ENCODE measurements at regions not wholly inside any gene's neighbourhood (a gene's known extent, or its start where the extent isn't known, plus 50 kb on each side); places are given as distances from the start of the nearest gene placed in this dataset.
"Not testable (repeated sequence)": the region's sequence is repeated elsewhere in the genome, so short reads cannot be mapped to it uniquely, and the experiment has no call there.

DNA sequence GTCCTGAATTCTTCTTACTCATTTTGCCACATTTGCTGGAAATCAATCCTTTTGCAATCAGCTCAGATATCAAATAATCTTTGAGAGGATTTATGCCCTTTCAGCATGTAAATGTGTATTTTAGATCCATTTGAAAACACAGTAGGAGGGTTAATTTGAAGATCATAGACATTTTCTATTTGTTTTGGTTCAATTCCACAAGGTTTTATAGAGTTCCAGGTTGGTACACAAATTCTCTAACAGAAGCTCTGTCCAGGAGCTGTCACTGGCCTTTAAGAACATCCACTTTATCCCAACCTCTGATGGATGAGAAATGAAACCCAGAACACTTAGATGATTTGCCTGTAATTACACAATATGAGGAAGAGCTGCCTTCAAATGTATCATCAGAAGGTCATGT, 157.3 kb upstream of the CHAC2 start:
- no peak for DNase-seq

DNA sequence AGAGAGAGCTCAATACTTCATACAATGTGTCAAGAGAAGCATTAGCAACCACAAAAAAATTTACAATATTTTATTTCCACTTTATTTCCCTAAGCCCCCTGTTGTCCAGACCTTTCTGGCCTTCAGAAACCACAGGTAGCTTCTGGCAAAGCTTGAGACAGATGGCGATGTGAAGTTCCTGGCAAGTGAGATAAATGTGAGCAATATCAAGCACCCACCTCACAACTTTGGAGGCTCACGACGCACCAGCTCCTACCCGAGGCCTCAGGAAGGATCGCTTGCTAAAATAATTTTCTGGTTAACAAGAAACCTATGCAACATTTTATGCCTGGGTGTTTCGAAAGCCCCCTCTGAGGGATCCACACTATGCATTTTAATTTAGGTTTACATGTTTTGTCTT, 158.1 kb upstream of the CHAC2 start:
- peak in 1 of 2 experiments; percentile 49 for DNase-seq

DNA sequence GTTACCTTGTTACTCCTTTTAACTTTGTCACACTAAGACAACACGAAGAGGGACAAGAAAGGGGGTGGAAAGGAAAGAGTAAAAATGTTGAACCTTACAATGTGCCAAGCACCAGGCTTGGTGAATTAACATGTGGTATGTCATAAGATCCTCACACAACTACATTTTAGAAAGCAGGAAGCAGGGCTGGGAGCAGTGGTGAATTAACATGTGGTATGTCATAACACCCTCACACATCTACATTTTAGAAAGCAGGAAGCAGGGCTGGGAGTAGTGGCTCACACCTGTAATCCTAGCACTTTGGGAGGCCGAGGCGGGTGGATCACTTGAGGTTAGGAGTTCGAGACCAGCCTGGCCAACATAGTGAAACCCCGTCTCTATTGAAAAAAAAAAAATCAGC, 159.3 kb upstream of the CHAC2 start:
- no peak for DNase-seq

DNA sequence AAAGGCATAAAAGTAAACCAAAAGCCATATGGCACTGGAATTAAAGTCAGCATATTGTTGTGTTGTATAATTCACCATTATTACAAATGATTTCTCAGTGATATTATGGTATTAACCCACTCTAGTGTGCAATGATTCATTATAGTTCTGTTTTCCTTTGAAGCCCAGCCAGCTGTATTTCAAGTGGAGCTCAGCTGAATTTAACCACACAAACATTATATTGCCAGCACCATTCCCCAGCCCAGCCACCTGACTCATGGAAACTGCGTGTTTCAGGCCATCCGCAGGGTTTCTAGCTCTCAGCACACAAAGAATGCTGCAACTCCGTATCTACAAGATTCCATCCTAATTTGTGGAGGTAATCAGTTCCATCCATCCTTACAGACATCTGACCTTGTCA, 166.8 kb upstream of the CHAC2 start:
- peak; percentile 8 to 81 for DNase-seq

DNA sequence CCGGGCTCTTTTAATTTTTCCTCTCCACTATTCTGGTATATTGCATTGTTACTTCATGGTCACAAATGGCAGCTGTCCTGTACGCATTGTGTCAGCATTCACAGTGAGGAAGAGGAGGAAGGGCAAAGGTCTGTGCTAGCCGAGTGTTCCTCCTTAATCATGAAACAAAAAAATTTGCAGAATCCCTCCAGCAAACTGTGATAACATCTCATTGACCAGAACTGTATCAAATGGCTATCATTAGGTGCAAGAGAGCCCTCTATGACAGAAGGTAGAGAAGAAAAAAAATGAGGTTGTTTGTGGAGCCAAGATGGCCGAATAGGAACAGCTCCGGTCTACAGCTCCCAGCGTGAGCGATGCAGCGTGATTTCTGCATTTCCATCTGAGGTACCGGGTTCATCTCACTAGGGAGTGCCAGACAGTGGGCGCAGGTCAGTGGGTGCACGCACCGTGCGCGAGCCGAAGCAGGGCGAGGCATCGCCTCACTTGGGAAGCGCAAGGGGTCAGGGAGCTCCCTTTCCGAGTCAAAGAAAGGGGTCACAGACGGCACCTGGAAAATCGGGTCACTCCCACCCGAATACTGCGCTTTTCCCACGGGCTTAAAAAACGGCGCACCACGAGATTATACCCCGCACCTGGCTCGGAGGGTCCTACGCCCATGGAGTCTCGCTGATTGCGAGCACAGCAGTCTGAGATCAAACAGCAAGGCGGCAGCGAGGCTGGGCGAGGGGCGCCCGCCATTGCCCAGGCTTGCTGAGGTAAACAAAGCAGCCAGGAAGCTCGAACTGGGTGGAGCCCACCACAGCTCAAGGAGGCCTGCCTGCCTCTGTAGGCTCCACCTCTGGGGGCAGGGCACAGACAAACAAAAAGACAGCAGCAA, 180.6 kb upstream of the CHAC2 start:
- DNase-seq, result not testable (repeated sequence)

DNA sequence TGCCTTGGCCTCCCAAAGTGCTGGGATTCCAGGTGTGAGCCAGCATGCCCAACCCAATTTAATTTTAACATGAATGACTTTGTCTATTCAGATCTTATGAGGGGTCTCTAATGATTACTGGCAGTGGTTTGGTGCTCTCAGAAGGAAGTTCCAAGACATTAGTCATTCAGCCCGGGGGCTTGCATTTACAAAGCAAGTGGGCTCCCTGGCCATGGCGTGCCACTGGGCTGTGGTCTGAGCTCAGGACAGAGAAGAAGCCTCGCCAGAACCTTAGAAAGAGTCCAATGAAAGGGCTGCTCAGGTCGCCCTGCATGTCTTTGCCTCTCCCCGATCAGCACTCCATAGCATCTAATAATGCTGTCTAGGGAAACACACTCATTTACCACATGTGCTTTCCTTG, 182.6 kb upstream of the CHAC2 start:
- no peak for DNase-seq

DNA sequence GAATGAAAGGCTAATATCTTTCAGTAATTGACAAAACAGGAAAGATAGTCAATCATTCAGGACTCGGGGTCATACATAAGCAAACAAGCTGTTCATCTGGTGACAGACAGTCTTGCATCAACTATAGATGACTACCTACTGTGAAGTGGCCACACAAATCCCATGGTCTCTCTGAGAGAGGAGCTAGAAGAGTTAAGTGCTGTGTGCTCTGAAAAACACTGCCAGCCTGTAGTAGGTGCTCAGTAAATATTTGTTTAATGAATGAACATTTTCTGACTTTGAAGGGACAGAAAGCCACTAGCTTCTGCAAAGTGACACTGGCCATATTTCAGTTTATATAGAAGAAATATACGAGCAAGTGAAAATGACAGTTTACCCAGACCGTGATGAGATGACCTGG, 184.0 kb upstream of the CHAC2 start:
- DNase-seq, result no peak

DNA sequence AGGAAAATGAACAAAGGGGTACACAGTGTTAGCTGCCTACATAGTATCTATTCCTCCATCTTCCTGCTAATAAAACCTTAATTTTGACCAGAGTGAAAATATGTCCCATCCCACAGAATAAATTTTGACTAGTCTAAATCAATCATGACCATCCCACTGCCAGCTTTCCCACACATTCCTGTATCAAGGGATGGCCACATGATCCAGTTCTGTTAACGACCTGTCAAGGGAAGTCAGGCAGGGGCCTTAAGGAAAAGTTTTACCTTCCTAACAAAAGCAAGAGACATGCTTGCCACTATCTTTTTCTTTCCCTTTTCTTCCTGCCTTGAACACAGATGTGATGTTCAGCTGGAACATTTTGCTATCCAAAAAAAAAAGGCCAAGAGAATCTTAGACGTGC, 185.0 kb upstream of the CHAC2 start:
- DNase-seq, result no peak

DNA sequence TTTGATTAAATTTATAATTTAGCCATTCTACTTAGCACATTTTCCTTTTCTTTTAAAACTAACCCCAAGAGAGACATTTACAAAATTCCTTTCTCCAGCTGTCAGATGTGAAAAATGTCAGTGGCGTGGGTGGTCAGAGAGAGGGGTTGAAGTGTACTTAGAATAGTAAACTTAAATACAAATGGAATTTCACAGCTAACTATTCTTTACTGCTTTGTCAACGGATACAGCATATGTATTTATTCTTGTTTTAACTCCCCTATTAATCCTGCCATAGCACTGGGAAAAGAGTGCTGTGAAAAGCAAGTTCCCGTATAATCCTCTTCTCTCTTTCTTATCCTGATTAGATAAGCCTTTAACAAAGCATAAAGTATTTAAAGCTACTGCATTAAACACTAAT, 191.4 kb upstream of the CHAC2 start:
- peak in 1 of 2 experiments; percentile 16 for DNase-seq

DNA sequence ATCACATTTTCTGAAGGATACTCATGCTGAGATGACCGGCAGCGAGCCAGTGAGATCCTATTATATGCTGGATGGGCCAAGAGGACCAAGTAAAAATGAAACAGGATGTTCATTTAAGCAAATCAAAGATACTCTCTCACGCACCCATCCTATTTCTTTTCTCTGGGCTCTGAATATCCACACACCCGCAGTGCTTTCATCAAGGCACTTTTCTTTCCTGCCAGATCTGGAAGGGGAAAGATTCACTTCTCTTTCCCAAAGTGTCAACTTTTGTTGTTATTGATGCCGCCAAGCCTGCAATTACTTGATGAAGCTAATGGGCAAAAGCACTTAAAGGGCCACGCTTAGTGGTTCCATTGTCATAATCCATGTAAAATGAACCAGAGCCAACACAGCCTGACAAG, 191.9 kb upstream of the CHAC2 start:
- DNase-seq, result peak in 1 of 2 experiments; percentile 23

DNA sequence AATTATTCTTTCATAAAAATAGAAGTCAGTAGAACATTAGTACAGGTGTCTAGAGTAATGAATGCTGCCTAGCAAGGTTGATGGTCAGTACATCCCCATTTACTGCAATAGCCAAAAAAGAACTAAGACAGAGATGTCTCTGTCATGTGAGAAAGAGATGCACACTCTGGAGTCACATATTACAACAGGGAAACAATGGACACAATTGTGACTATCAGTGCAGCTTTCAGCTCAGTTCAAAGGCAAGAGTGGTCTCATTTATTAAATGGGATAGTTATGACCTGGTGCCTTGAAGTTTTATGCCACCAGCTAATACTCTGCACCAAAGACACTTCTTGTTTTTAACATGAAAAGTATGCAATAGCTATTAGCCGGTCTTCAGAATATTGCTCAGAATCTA, 194.9 kb upstream of the CHAC2 start:
- DNase-seq, result no peak

DNA sequence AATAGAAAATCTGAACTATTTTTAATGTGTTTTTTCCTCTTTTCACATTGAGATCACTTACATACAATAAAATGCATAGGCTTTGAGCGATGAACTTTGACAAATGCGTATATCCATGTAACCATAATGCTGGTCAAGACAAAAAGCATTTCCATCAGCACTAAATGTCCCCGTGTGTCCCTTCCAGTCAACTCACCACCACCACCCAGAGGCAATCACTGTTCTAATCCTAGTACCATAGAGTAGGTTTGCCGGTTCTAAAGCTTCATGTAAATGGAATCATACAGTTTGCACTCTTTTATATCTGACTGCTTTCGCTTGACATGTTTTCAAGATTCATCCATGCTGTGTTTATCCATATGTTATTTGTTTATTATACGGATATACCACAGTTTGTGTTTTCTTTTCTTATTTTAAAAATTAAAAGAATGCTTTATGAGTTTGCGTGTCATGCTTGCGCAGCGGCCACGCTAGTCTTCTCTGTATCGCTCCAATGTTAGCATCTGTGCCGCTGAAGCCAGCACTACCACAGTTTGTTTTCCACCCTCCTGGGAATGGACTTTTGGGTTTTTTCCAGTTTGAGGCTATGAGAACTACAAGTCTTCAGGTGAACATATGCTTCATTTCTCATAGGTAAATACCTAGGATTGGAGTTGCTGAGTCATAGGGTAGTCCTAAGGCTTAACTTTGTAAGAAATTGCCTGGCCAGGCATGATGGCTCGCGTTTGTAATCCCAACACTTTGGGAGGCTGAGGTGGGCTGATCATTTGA, 197.5 kb upstream of the CHAC2 start:
- DNase-seq, result peak; percentile 28 to 81

DNA sequence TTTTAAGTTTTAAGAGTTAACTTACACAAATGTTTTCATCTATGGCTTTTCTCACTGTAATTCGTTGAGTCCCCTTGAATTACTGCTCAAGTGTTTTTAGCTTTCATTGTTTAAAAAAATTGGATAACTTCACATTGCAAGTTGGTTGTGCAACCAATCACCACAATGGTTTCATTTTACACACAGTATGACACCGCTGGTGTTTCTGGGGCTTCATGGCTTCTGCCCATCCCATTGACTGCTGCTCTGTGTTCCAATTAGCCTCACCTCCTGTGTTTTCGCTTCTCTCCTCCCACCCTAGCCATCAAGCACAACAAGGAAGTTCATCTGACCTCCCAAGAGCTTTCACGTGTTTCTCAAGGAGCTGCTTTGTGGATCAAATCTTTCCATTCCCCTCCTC, 199.1 kb upstream of the CHAC2 start:
- peak in 1 of 2 experiments; percentile 55 for DNase-seq

DNA sequence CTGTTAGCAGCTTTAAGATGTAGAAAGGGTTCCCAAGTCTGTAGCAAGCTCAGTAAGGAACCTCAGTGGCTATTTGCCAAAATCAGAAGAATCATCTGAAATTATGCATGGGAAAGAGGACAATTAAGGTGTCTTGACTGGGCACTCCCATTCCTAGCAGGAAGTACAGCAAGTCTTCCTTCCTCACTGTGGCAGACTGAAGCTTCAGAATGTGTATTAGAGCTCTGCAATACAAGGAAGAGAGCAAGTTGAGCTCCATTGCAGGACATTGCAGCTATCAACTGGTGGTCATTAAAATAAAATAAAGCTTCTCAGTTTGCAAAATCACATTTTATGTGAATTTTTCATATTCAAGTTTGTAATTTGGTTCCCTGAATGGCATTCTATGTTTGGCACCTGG, 200.5 kb upstream of the CHAC2 start:
- no peak for DNase-seq

DNA sequence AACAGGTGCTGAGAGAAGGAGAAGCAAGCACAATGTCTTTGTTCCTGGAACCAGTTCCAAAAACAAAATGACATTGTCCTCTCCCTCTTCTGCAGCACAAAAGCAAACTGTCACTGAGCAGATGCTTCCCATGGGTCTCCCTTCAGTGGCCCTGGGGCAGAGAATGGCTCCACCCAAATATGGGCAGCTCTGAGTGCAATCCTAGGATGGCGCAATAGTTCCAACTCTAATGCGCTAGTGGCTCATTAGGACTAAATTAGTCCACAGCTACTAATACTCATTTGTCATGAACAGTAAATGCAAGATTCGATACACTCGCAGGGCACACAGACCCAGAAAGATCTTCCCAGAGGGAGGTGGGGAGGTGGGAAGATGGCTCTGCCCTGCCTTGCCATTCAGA, 205.2 kb upstream of the CHAC2 start:
- DNase-seq, result no peak

DNA sequence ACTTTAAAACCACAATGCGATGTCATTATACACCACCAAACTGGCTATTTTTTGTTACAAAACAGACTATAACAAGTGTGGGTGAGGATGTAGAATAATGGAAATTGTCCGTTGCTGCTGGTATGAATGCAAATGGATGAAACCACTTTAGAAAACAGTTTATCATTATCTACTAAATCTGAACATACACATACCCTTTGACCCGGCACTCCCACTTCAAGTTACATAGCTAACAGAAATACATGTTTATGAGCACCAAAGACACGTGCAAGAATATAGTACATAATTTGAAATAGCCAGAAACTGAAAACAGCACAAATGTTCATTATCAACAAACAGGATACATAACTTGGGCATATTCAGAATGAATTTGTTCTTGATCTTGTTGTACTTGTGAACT, 206.4 kb upstream of the CHAC2 start:
- no peak for DNase-seq

DNA sequence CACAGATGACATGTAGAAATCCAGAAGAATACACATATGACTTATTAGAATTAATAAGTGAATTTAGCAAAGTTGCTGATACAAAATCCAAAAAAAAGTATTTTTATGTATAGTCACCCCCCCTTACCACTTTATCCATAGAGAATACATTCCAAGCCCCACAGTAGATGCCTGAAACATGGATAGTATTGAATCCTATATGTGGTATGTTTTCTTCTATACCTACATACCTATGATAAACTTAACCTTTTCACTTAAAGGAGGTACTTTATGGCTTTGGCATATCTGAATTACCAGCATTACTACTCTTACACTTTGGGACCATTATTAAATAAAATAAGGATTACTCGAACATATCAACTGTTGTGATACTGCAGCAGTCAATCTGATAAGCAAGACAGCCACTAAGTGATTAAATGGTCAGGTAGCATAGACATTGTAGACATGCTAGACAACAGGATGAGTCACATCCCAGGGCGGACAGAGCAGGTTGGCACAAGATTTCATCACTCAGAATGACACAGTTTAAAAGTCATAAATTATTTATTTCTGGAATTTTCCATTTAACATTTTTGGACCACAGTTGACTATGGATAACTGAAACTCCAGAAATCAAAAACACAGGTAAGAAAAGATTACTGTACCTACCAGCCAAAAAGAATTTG, 208.2 kb upstream of the CHAC2 start:
- DNase-seq, result no peak

DNA sequence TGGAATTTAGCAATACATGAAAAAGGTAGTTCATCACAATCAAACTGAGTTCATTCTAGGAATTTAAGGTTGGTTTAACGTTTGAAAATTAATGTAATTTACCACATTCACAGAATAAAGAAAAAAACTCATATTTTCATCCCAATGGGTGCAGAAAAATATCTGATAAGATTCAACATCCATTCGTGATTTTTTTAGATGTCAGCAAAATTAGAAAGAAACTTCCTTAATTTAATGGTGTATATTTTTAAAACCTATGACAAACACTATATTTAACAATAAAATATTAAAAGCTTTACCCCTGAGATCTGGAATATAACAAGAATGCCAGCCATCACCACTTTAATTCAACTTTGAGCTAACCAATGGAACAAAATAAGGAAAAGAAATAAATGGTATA, 208.7 kb upstream of the CHAC2 start:
- no peak for DNase-seq

DNA sequence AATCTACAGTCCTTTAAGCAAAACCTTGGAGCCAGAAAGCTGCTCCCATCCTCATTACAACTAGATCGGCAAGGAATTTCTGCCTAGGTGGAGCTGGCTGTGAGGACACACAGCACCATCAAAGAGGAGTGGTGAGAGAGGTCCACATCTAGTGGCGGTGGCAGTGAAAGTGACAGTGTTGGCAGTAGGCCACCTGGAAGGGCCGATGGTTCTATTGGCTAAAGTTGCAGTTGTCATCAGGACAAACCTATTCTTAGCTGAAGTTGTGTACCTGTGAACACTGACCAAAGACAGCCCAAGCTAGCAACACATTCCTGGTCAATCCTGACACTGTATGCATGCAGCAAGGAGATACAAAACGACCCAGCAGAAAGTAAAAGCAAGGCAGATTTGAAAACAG, 218.1 kb upstream of the CHAC2 start:
- no peak for DNase-seq

DNA sequence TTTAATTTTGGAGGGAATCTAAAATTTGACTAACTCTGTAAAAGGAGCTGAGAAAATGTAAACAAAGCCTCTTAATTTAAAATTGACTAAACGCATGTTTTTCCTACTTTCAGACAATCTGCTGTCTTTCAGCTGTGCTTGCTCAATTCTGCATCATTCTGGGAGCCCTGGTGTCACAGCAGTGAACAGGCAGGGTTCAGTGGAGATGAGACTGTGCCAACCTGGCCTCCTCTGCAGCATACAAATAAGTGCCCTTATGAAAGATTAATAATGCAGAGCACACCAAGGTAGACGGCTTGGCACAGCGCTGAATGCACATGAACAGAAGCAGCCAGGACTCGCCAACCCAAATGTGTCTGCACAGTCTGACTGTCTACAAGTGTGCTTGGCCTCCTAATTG, 222.0 kb upstream of the CHAC2 start:
- peak; percentile 52 to 88 for DNase-seq

DNA sequence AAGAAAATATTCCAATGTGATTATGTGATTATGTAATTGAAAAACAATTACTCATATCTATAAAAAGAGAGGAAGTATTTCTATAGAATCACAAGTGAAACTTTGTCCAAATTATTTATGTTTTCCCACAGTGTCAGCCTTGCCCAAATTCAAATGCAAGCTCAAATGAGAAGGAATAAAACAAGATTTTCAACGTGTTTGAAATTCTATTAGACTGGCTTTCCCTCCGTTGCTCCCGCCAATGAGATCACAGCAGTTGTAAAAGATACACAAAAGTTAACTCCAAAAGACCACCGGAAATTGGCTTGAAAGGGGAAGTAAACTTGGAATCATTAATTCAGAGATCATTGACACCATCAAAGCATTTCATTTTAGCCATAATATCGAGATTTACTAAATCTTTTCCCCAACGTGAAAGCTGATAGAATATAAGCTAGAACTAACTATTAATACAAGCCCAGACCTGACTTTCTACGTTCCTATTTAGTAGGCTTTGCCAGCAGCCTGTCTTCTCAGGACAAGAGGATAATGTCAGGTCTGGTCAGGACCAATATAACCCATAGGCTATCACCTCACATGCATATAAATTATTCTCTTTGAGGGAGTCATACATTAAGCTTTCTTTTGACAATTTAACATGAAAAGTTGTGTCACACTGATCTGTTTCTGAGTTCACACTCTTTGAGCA, 222.6 kb upstream of the CHAC2 start:
- no peak for DNase-seq

DNA sequence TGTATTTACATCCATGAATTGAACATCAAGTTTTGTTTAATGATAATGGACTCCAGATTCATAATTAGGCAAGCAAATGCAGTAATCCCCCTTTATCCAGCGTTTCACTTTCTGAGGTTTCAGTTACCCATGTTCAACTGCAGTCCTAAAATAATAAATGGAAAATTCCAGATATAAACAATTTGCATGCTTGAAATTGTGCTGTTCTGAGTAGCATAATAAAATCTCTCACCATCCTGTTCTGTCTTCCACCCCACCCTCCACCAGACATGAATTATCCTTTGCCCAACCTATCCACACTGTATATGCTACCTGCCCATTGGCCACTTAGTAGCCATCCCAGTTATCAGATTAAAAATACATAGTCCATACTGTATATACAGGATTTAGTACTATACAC, 224.5 kb upstream of the CHAC2 start:
- no peak for DNase-seq

Measured in NCI-H524 (cell line).